ENCODE measurements at regions not wholly inside any gene's neighbourhood (a gene's known extent, or its start where the extent isn't known, plus 50 kb on each side); places are given as distances from the start of the nearest gene placed in this dataset.

GRCh38 chr14:34190717-34191116 is 239.8 kb upstream of the EGLN3 start:
- Histone ChIP-seq H3K27me3 (ENCODE audit: control insufficient read depth in 3 of 3, insufficient read depth in 3 of 3, low read length in 3 of 3) (no peaks in the 10 kb centered on the region), H3K9ac (ENCODE audit: low read depth in 1 of 3, low read length in 3 of 3) (no peak overlapping the region), H3K27ac (ENCODE audit: low read depth, low read length) (no peak overlapping the region), H3K4me1 (ENCODE audit: control insufficient read depth in 3 of 3, insufficient read depth in 3 of 3, low read length in 3 of 3) (no peaks in the 10 kb centered on the region), H3K9me3 (ENCODE audit: control insufficient read depth in 3 of 3, low read length in 3 of 3) (no peaks in the 10 kb centered on the region), H3K36me3 (ENCODE audit: control insufficient read depth in 3 of 3, insufficient read depth in 3 of 3, low read length in 3 of 3) (no peaks in the 10 kb centered on the region), H3K4me3 (ENCODE audit: low read length in 3 of 3) (no peak overlapping the region)

GRCh38 chr14:34189866-34190265 is 239.0 kb upstream of the EGLN3 start:
- H3K27ac ChIP-seq (ENCODE audit: low read depth, low read length): no peak overlapping the region
- no peaks in the 10 kb centered on the region for H3K36me3 ChIP-seq (ENCODE audit: control insufficient read depth in 3 of 3, insufficient read depth in 3 of 3, low read length in 3 of 3)
- H3K4me1 ChIP-seq (ENCODE audit: control insufficient read depth in 3 of 3, insufficient read depth in 3 of 3, low read length in 3 of 3): no peaks in the 10 kb centered on the region

GRCh38 chr14:34187519-34188044 is 236.7 kb upstream of the EGLN3 start:
- Histone ChIP-seq H3K27me3 (ENCODE audit: control insufficient read depth in 3 of 3, insufficient read depth in 3 of 3, low read length in 3 of 3) (no peaks in the 10 kb centered on the region), H3K9me3 (ENCODE audit: control insufficient read depth in 3 of 3, low read length in 3 of 3) (no peaks in the 10 kb centered on the region), H3K36me3 (ENCODE audit: control insufficient read depth in 3 of 3, insufficient read depth in 3 of 3, low read length in 3 of 3) (no peaks in the 10 kb centered on the region), H3K4me3 (ENCODE audit: low read length in 3 of 3) (no peak overlapping the region), H3K4me1 (ENCODE audit: control insufficient read depth in 3 of 3, insufficient read depth in 3 of 3, low read length in 3 of 3) (no peaks in the 10 kb centered on the region), H3K27ac (ENCODE audit: low read depth, low read length) (no peak overlapping the region), H3K9ac (ENCODE audit: low read depth in 1 of 3, low read length in 3 of 3) (no peak overlapping the region)

More at GRCh38 chr14:34189866-34190265, 239.0 kb upstream of the EGLN3 start:
- Histone ChIP-seq H3K9ac (ENCODE audit: low read depth in 1 of 3, low read length in 3 of 3) (no peak overlapping the region), H3K27me3 (ENCODE audit: control insufficient read depth in 3 of 3, insufficient read depth in 3 of 3, low read length in 3 of 3) (no peaks in the 10 kb centered on the region), H3K9me3 (ENCODE audit: control insufficient read depth in 3 of 3, low read length in 3 of 3) (no peaks in the 10 kb centered on the region), H3K4me3 (ENCODE audit: low read length in 3 of 3) (no peak overlapping the region)

- no peaks in the 10 kb centered on the region for H3K36me3 ChIP-seq (ENCODE audit: control insufficient read depth in 3 of 3, insufficient read depth in 3 of 3, low read length in 3 of 3)
- H3K4me3 ChIP-seq (ENCODE audit: low read length in 3 of 3): no peak overlapping the region
- H3K4me1 ChIP-seq (ENCODE audit: control insufficient read depth in 3 of 3, insufficient read depth in 3 of 3, low read length in 3 of 3): no peaks in the 10 kb centered on the region
- H3K27me3 ChIP-seq (ENCODE audit: control insufficient read depth in 3 of 3, insufficient read depth in 3 of 3, low read length in 3 of 3): no peaks in the 10 kb centered on the region
- H3K27ac ChIP-seq (ENCODE audit: low read depth, low read length): no peak overlapping the region
- no peaks in the 10 kb centered on the region for H3K9me3 ChIP-seq (ENCODE audit: control insufficient read depth in 3 of 3, low read length in 3 of 3)
- H3K9ac ChIP-seq (ENCODE audit: low read depth in 1 of 3, low read length in 3 of 3): no peak overlapping the region
Measured at GRCh38 chr14:34187061-34187460, 236.2 kb upstream of the EGLN3 start.

GRCh38 chr14:34184126-34184525 is 233.3 kb upstream of the EGLN3 start:
- Histone ChIP-seq H3K4me1 (ENCODE audit: control insufficient read depth in 3 of 3, insufficient read depth in 3 of 3, low read length in 3 of 3) (peaks cover 0 to 8% (median 6%) of the 10 kb centered on the region in 3 donors), H3K4me3 (ENCODE audit: low read length in 3 of 3) (no peak overlapping the region), H3K27ac (ENCODE audit: low read depth, low read length) (no peak overlapping the region), H3K27me3 (ENCODE audit: control insufficient read depth in 3 of 3, insufficient read depth in 3 of 3, low read length in 3 of 3) (no peaks in the 10 kb centered on the region), H3K9ac (ENCODE audit: low read depth in 1 of 3, low read length in 3 of 3) (no peak overlapping the region), H3K36me3 (ENCODE audit: control insufficient read depth in 3 of 3, insufficient read depth in 3 of 3, low read length in 3 of 3) (no peaks in the 10 kb centered on the region), H3K9me3 (ENCODE audit: control insufficient read depth in 3 of 3, low read length in 3 of 3) (no peaks in the 10 kb centered on the region)

GRCh38 chr14:34183478-34183877 is 232.6 kb upstream of the EGLN3 start:
- H3K4me1 ChIP-seq (ENCODE audit: control insufficient read depth in 3 of 3, insufficient read depth in 3 of 3, low read length in 3 of 3): peaks cover 0 to 8% (median 6%) of the 10 kb centered on the region in 3 donors
- no peak overlapping the region for H3K27ac ChIP-seq (ENCODE audit: low read depth, low read length)
- H3K9me3 ChIP-seq (ENCODE audit: control insufficient read depth in 3 of 3, low read length in 3 of 3): no peaks in the 10 kb centered on the region
- no peaks in the 10 kb centered on the region for H3K27me3 ChIP-seq (ENCODE audit: control insufficient read depth in 3 of 3, insufficient read depth in 3 of 3, low read length in 3 of 3)
- H3K9ac ChIP-seq (ENCODE audit: low read depth in 1 of 3, low read length in 3 of 3): no peak overlapping the region
- H3K4me3 ChIP-seq (ENCODE audit: low read length in 3 of 3): no peak overlapping the region
- no peaks in the 10 kb centered on the region for H3K36me3 ChIP-seq (ENCODE audit: control insufficient read depth in 3 of 3, insufficient read depth in 3 of 3, low read length in 3 of 3)

GRCh38 chr14:34181338-34181737 is 230.5 kb upstream of the EGLN3 start:
- Histone ChIP-seq H3K9me3 (ENCODE audit: control insufficient read depth in 3 of 3, low read length in 3 of 3) (no peaks in the 10 kb centered on the region), H3K9ac (ENCODE audit: low read depth in 1 of 3, low read length in 3 of 3) (no peak overlapping the region), H3K27ac (ENCODE audit: low read depth, low read length) (no peak overlapping the region), H3K4me1 (ENCODE audit: control insufficient read depth in 3 of 3, insufficient read depth in 3 of 3, low read length in 3 of 3) (peaks cover 0 to 8% (median 6%) of the 10 kb centered on the region in 3 donors), H3K4me3 (ENCODE audit: low read length in 3 of 3) (no peak overlapping the region), H3K27me3 (ENCODE audit: control insufficient read depth in 3 of 3, insufficient read depth in 3 of 3, low read length in 3 of 3) (no peaks in the 10 kb centered on the region), H3K36me3 (ENCODE audit: control insufficient read depth in 3 of 3, insufficient read depth in 3 of 3, low read length in 3 of 3) (no peaks in the 10 kb centered on the region)

- Histone ChIP-seq H3K36me3 (ENCODE audit: control insufficient read depth in 3 of 3, insufficient read depth in 3 of 3, low read length in 3 of 3) (no peaks in the 10 kb centered on the region), H3K4me1 (ENCODE audit: control insufficient read depth in 3 of 3, insufficient read depth in 3 of 3, low read length in 3 of 3) (peaks cover 0 to 8% (median 6%) of the 10 kb centered on the region in 3 donors), H3K27ac (ENCODE audit: low read depth, low read length) (no peak overlapping the region), H3K9me3 (ENCODE audit: control insufficient read depth in 3 of 3, low read length in 3 of 3) (no peaks in the 10 kb centered on the region), H3K4me3 (ENCODE audit: low read length in 3 of 3) (no peak overlapping the region), H3K27me3 (ENCODE audit: control insufficient read depth in 3 of 3, insufficient read depth in 3 of 3, low read length in 3 of 3) (no peaks in the 10 kb centered on the region), H3K9ac (ENCODE audit: low read depth in 1 of 3, low read length in 3 of 3) (no peak overlapping the region)
Measured at GRCh38 chr14:34180869-34181268, 230.0 kb upstream of the EGLN3 start.

- peaks cover 0 to 8% (median 6%) of the 10 kb centered on the region in 3 donors for H3K4me1 ChIP-seq (ENCODE audit: control insufficient read depth in 3 of 3, insufficient read depth in 3 of 3, low read length in 3 of 3)
- H3K4me3 ChIP-seq (ENCODE audit: low read length in 3 of 3): no peak overlapping the region
- no peaks in the 10 kb centered on the region for H3K36me3 ChIP-seq (ENCODE audit: control insufficient read depth in 3 of 3, insufficient read depth in 3 of 3, low read length in 3 of 3)
- H3K9ac ChIP-seq (ENCODE audit: low read depth in 1 of 3, low read length in 3 of 3): no peak overlapping the region
- H3K9me3 ChIP-seq (ENCODE audit: control insufficient read depth in 3 of 3, low read length in 3 of 3): no peaks in the 10 kb centered on the region
- no peak overlapping the region for H3K27ac ChIP-seq (ENCODE audit: low read depth, low read length)
- H3K27me3 ChIP-seq (ENCODE audit: control insufficient read depth in 3 of 3, insufficient read depth in 3 of 3, low read length in 3 of 3): no peaks in the 10 kb centered on the region
Measured at GRCh38 chr14:34180434-34180833, 229.6 kb upstream of the EGLN3 start.

GRCh38 chr14:34179727-34180126 is 228.9 kb upstream of the EGLN3 start:
- no peaks in the 10 kb centered on the region for H3K27me3 ChIP-seq (ENCODE audit: control insufficient read depth in 3 of 3, insufficient read depth in 3 of 3, low read length in 3 of 3)
- H3K9me3 ChIP-seq (ENCODE audit: control insufficient read depth in 3 of 3, low read length in 3 of 3): no peaks in the 10 kb centered on the region
- no peak overlapping the region for H3K27ac ChIP-seq (ENCODE audit: low read depth, low read length)
- H3K4me3 ChIP-seq (ENCODE audit: low read length in 3 of 3): no peak overlapping the region
- no peaks in the 10 kb centered on the region for H3K36me3 ChIP-seq (ENCODE audit: control insufficient read depth in 3 of 3, insufficient read depth in 3 of 3, low read length in 3 of 3)
- peaks cover 6 to 8% (median 6%) of the 10 kb centered on the region in 3 donors for H3K4me1 ChIP-seq (ENCODE audit: control insufficient read depth in 3 of 3, insufficient read depth in 3 of 3, low read length in 3 of 3)
- H3K9ac ChIP-seq (ENCODE audit: low read depth in 1 of 3, low read length in 3 of 3): no peak overlapping the region
